Upper lobe of right lung (tissue), 1 donor: ENCODE measurements at regions not wholly inside any gene's neighbourhood (a gene's known extent, or its start where the extent isn't known, plus 50 kb on each side); places are given as distances from the start of the nearest gene placed in this dataset.
A peak's percentile ranks its signal among the peaks of the same experiment; 100 is the strongest.

ENCODE experiments used
- ATAC-seq: fragments of 200-7000 bp; cut with Tn5 transposase; one replicate; pipeline ENCODE4 v1.9.1; 2020; ENCODE audit warnings: mild to moderate bottlenecking, moderate library complexity
- DNase-seq: peaks from one replicate; pipeline ENCODE4 v3.0.0-alpha.2; 2020
- H3K27ac ChIP-seq: fragments of 200-600 bp; one replicate; pipeline ENCODE4 v1.8.0; 2022
- H3K27me3 ChIP-seq: fragments of 200-600 bp; one replicate; pipeline ENCODE4 v1.8.0; 2022; ENCODE audit warnings: mild to moderate bottlenecking
- H3K36me3 ChIP-seq: fragments of 200-600 bp; one replicate; pipeline ENCODE4 v1.8.0; 2022
- H3K4me1 ChIP-seq: fragments of 200-600 bp; one replicate; pipeline ENCODE4 v1.8.0; 2022
- H3K4me3 ChIP-seq: fragments of 200-600 bp; one replicate; pipeline ENCODE4 v1.8.0; 2022; ENCODE audit warnings: mild to moderate bottlenecking
- H3K9me3 ChIP-seq: fragments of 200-600 bp; one replicate; pipeline ENCODE4 v1.8.0; 2022
- intact Hi-C: fragments of 100-400 bp; cut with DNase I; formaldehyde crosslinking; loops from one replicate; pipeline ENCODE4 v1.11.0; 2022
- TF ChIP-seq, protein P1 (sequence below): fragments of 200-600 bp; IDR thresholded peaks from one replicate; pipeline ENCODE4 v1.8.0; 2022; ENCODE audit warnings: antibody characterized with exemption
- donor health status: DM: no; HTN: yes; CAD: no; lungs with severe emphysema.

DNA sequence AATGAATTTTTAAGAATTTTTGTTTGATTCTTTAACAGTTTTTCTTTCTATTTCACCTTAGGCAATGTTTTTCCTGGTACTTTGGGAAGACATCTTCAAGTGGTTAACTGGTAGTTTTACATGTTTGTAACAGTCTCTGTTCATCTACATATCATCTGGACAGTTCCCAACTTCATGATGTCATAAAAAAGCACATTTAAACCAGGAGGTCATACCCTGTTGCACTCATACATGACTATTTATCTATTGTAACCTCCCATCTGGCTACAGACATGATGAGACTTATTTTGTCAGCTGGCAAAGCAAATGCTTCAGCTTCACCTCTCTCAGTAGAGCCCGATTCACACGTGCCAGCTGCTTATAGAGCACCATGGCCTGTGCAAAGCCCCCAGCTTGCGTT is 99.8 kb upstream of the YPEL5 start:
- Histone ChIP-seq H3K27ac (no peak overlapping the region), H3K9me3 (no peaks in the 10 kb centered on the region), H3K4me3 (no peak overlapping the region), H3K27me3 (peaks cover 5% of the 10 kb centered on the region), H3K4me1 (no peaks in the 10 kb centered on the region), H3K36me3 (no peaks in the 10 kb centered on the region)
- TF ChIP-seq, protein P1, sequence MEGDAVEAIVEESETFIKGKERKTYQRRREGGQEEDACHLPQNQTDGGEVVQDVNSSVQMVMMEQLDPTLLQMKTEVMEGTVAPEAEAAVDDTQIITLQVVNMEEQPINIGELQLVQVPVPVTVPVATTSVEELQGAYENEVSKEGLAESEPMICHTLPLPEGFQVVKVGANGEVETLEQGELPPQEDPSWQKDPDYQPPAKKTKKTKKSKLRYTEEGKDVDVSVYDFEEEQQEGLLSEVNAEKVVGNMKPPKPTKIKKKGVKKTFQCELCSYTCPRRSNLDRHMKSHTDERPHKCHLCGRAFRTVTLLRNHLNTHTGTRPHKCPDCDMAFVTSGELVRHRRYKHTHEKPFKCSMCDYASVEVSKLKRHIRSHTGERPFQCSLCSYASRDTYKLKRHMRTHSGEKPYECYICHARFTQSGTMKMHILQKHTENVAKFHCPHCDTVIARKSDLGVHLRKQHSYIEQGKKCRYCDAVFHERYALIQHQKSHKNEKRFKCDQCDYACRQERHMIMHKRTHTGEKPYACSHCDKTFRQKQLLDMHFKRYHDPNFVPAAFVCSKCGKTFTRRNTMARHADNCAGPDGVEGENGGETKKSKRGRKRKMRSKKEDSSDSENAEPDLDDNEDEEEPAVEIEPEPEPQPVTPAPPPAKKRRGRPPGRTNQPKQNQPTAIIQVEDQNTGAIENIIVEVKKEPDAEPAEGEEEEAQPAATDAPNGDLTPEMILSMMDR = no peak
- intact Hi-C loops = no loop called here
- ATAC-seq (no peak), DNase-seq (no peak)

DNA sequence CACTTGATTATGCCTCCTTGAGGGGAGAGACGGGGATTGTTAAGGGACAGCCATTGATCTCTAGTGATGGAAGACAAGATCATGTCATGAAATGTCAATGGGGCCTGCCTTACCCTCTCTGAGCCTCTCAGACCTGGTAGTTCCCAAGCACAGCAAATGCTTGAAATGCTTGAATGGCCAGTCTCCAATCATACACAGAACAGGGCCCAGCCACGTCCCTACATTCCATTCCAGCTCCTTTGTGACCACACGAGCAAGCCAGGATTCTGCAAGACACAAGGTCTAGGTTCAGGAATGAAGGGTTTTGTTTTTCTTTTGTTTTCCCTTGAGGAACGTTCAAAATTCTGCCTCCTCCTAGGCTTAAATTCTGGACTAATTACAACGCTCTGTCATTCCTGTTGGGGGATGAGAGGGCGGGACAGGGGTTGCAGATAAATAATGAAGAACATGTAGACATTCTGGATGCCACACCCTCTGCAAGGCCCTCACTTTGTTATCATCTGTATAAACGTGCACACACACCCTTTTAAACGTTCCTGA is 98.1 kb upstream of the YPEL5 start:
- ATAC-seq (peak; percentile 53), DNase-seq (no peak)
- Histone ChIP-seq H3K36me3 (no peaks in the 10 kb centered on the region), H3K9me3 (no peaks in the 10 kb centered on the region), H3K27me3 (peaks cover 9% of the 10 kb centered on the region), H3K27ac (no peak overlapping the region), H3K4me1 (no peaks in the 10 kb centered on the region), H3K4me3 (no peak overlapping the region)
- intact Hi-C loops = no loop called here
- TF ChIP-seq, protein P1 = no peak

DNA sequence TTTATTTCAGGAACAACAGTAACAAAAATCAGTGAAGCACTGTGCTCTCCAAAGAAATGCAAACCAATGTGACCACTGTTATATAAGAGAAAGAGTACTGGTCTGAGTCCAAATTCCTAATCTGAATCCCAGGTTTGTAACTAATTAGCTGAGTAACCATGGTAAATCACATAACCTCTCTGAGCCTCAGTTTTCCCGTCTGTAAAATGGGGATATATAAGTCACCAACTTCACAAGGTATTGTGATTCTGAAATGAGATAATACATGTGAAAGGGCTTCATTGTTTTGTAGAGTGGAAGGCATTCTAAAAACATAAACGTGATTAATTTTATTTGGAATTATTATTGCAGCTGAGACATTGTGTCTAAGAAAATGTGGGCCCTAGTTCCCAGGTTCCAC is 91.3 kb upstream of the YPEL5 start:
- no peaks in the 10 kb centered on the region for H3K4me1 ChIP-seq
- peaks cover 4% of the 10 kb centered on the region for H3K27me3 ChIP-seq
- TF ChIP-seq, protein P1 = no peak
- DNase-seq = no peak
- H3K9me3 ChIP-seq = no peaks in the 10 kb centered on the region
- intact Hi-C loops = no loop called here
- no peak for ATAC-seq
- H3K27ac ChIP-seq = no peak overlapping the region
- H3K4me3 ChIP-seq = no peak overlapping the region
- no peaks in the 10 kb centered on the region for H3K36me3 ChIP-seq

DNA sequence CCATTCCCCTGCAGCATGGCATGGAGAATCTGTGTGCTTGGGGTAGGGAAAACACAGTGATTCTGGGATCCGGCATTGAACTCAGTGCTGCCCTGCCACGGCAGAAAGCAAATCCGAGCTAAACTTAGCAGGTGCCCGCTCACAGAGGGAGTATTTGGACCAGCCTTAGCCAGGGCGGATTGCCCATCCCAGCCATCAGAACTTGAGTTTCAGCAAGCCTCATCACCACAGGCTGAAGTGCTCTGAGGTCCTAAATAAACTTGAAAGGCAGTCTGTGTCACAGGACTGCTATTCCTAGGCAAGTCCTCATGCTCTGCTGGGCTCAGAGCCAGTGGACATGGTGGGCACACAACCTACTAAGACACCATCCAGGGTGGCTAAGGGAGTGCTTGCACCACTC is 86.2 kb upstream of the YPEL5 start:
- Histone ChIP-seq H3K27ac (no peak overlapping the region), H3K27me3 (no peaks in the 10 kb centered on the region), H3K4me1 (no peaks in the 10 kb centered on the region), H3K4me3 (no peak overlapping the region), H3K36me3 (no peaks in the 10 kb centered on the region), H3K9me3 (no peaks in the 10 kb centered on the region)
- TF ChIP-seq, protein P1 = no peak
- no peak for ATAC-seq
- intact Hi-C loops = no loop called here
- no peak for DNase-seq

DNA sequence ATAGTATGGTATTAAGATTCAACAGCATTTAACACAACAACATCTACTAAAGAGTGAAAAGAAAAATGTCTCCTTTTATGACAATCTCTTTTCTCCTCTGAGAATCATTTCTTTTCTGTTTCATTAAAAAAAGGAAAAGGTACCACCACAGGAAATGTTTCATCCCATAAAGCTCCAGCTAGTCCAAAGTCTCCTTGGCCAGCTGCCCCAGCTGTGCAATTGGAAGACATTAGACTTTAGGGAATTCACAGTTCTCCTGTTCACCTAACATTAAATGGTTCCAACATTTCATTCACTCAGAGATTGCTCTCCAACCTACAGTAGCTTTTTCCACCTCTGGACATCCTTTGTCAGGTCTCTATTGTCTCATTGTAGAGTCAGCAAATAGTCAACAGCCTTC is 78.7 kb upstream of the YPEL5 start:
- DNase-seq (no peak), ATAC-seq (no peak)
- no peak overlapping the region for H3K4me3 ChIP-seq
- H3K27me3 ChIP-seq = peaks cover 4% of the 10 kb centered on the region
- no peaks in the 10 kb centered on the region for H3K4me1 ChIP-seq
- no peaks in the 10 kb centered on the region for H3K36me3 ChIP-seq
- intact Hi-C loops = no loop called here
- H3K9me3 ChIP-seq = no peaks in the 10 kb centered on the region
- no peak overlapping the region for H3K27ac ChIP-seq
- TF ChIP-seq, protein P1 = no peak

DNA sequence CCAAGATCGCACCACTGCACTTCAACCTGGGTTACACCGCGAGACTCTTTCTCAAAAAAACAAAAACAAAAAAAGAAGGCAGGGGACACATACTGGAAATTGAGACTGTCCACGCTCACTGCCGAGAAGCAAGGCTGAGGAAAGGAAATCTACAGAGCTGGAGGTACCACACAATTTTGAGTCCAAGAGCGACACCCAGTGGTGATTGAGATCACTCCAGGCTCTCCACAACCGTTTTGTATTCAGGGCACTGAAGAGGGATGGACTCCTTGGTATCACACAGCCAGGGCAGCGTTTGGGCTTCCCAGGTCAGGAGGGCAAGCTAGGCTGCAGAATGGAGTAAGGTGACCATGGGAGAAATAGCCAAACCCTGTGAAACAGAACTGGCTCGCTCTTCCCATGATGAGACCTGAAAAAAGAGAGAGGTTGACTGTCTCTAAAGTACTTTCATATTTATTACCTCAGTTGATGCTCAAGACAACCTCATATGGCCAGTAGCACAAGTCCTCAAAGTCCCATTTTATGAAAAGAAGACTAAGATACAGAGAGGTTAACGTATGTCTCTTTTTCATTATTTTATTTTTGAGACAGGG is 74.5 kb upstream of the YPEL5 start:
- TF ChIP-seq, protein P1 = peak; percentile 70
- Histone ChIP-seq H3K36me3 (no peaks in the 10 kb centered on the region), H3K27ac (no peak overlapping the region), H3K9me3 (no peaks in the 10 kb centered on the region), H3K4me1 (no peaks in the 10 kb centered on the region), H3K27me3 (peaks cover 9% of the 10 kb centered on the region), H3K4me3 (no peak overlapping the region)
- DNase-seq = no peak
- ATAC-seq = peak; percentile 92
- intact Hi-C loops = no loop called here
